ENCODE measurements at regions not wholly inside any gene's neighbourhood (a gene's known extent, or its start where the extent isn't known, plus 50 kb on each side); places are given as distances from the start of the nearest gene placed in this dataset.
"Not testable (repeated sequence)": the region's sequence is repeated elsewhere in the genome, so short reads cannot be mapped to it uniquely, and the experiment has no call there.

- DNase-seq (ENCODE audit: low read depth in 2 of 2), result no peak
Observed at GRCh38 chr3:110886222-110886893, 185.3 kb upstream of the NECTIN3 start.

GRCh38 chr3:110887176-110887575, 184.4 kb upstream of the NECTIN3 start:
- DNase-seq (ENCODE audit: low read depth in 2 of 2), result no peak

GRCh38 chr3:110888625-110889375, 182.8 kb upstream of the NECTIN3 start:
- DNase-seq (ENCODE audit: low read depth in 2 of 2), result not testable (repeated sequence)

- not testable (repeated sequence) for DNase-seq (ENCODE audit: low read depth in 2 of 2)
Observed at GRCh38 chr3:110889376-110889699, 182.3 kb upstream of the NECTIN3 start.

GRCh38 chr3:110894574-110894973, 177.0 kb upstream of the NECTIN3 start:
- no peak for DNase-seq (ENCODE audit: low read depth in 2 of 2)

GRCh38 chr3:110895054-110895453, 176.6 kb upstream of the NECTIN3 start:
- DNase-seq (ENCODE audit: low read depth in 2 of 2), result no peak

- no peak for DNase-seq (ENCODE audit: low read depth in 2 of 2)
Observed at GRCh38 chr3:110897046-110897445, 174.6 kb upstream of the NECTIN3 start.

- DNase-seq (ENCODE audit: low read depth in 2 of 2), result no peak
Observed at GRCh38 chr3:110900576-110900975, 171.0 kb upstream of the NECTIN3 start.

GRCh38 chr3:110901536-110901935, 170.1 kb upstream of the NECTIN3 start:
- DNase-seq (ENCODE audit: low read depth in 2 of 2), result no peak

- no peak for DNase-seq (ENCODE audit: low read depth in 2 of 2)
Observed at GRCh38 chr3:110902453-110903085, 169.0 kb upstream of the NECTIN3 start.

GRCh38 chr3:110903771-110904519, 167.7 kb upstream of the NECTIN3 start:
- DNase-seq (ENCODE audit: low read depth in 2 of 2), result no peak

- no peak for DNase-seq (ENCODE audit: low read depth in 2 of 2)
Observed at GRCh38 chr3:110904520-110904890, 167.1 kb upstream of the NECTIN3 start.

GRCh38 chr3:110905121-110905520, 166.5 kb upstream of the NECTIN3 start:
- no peak for DNase-seq (ENCODE audit: low read depth in 2 of 2)

GRCh38 chr3:110909839-110910238, 161.8 kb upstream of the NECTIN3 start:
- DNase-seq (ENCODE audit: low read depth in 2 of 2), result no peak

- DNase-seq (ENCODE audit: low read depth in 2 of 2), result no peak
Observed at GRCh38 chr3:110910346-110910955, 161.2 kb upstream of the NECTIN3 start.

GRCh38 chr3:110918963-110919362, 152.7 kb upstream of the NECTIN3 start:
- no peak for DNase-seq (ENCODE audit: low read depth in 2 of 2)

GRCh38 chr3:110925798-110926197, 145.8 kb upstream of the NECTIN3 start:
- no peak for DNase-seq (ENCODE audit: low read depth in 2 of 2)

GRCh38 chr3:110928016-110928662, 143.5 kb upstream of the NECTIN3 start:
- DNase-seq (ENCODE audit: low read depth in 2 of 2), result no peak

- DNase-seq (ENCODE audit: low read depth in 2 of 2), result no peak
Observed at GRCh38 chr3:110929816-110930215, 141.8 kb upstream of the NECTIN3 start.

GRCh38 chr3:110932567-110932966, 139.0 kb upstream of the NECTIN3 start:
- no peak for DNase-seq (ENCODE audit: low read depth in 2 of 2)

GRCh38 chr3:110933821-110934426, 137.7 kb upstream of the NECTIN3 start:
- no peak for DNase-seq (ENCODE audit: low read depth in 2 of 2)
